HepG2 (cell line): ENCODE measurements at regions not wholly inside any gene's neighbourhood (a gene's known extent, or its start where the extent isn't known, plus 50 kb on each side); places are given as distances from the start of the nearest gene placed in this dataset.

Experiments used
- ATAC-seq: fragments of 200-7000 bp; cut with Tn5 transposase; 3 replicates; pipeline ENCODE4 v1.9.1; 2020; ENCODE audit warnings: mild to moderate bottlenecking, moderate library complexity
- BruUV-seq: library from RNA; stranded (reverse); fragments of 400-500 nt; replicated peaks from 2 replicates; lab custom pipeline; 2021; lab: Mats Ljungman, UMichigan
- CTCF ChIA-PET: fragments of 300-600 bp; formaldehyde crosslinking; extraction: SDS; loops from one replicate; lab custom pipeline; 2021; ENCODE audit warnings: low total read pairs, inconsistent platforms, low intra/inter-chr PET ratio; lab: Yijun Ruan, JAX
- POLR2A ChIA-PET: fragments of 350-600 bp; sonication (Branson Sonifier 250); formaldehyde crosslinking; loops from one replicate; lab custom pipeline; 2020; ENCODE audit warnings: antibody characterized with exemption, inconsistent platforms; lab: Yijun Ruan, JAX
- DNase-seq: peaks from one replicate; pipeline ENCODE4 v3.0.0-alpha.2; 2015; ENCODE audit warnings: low spot score
- FAIRE-seq: peaks from 3 replicates; lab custom pipeline; 2011; peaks lifted over from hg19 to GRCh38; lab: Jason Lieb, UNC
- H2AFZ ChIP-seq: one replicate; pipeline ENCODE4 v1.6.1; 2011; ENCODE audit warnings: low read length, inconsistent platforms
- H3K27ac ChIP-seq: fragments of 300-600 bp; 3 replicates; pipeline ENCODE4 v1.8.0; 2011; ENCODE audit warnings: mixed run types, mild to moderate bottlenecking, mixed read lengths, low read length, inconsistent platforms; ENCODE audit not compliant: insufficient read depth; ENCODE audit errors: extremely low read length
- H3K27me3 ChIP-seq, 2 experiments: fragments of 200-600 bp in 1 of 2; 2 replicates in 1 of 2; 3 replicates in 1 of 2; pipeline versions ENCODE4 v1.6.0 to v1.8.0; 2011; ENCODE audit warnings: low read length in 2 of 2, mild to moderate bottlenecking in 2 of 2, moderate library complexity in 2 of 2, inconsistent platforms in 1 of 2; ENCODE audit not compliant: insufficient read depth in 2 of 2, control insufficient read depth in 1 of 2
- H3K36me3 ChIP-seq, 2 experiments: fragments of 200-600 bp in 1 of 2; replicated peaks in 1 of 2; 2 replicates in 1 of 2; 3 replicates in 1 of 2; pipeline versions ENCODE4 v1.5.1 to v1.8.0; 2011; ENCODE audit warnings: low read length in 2 of 2, inconsistent platforms in 1 of 2; ENCODE audit not compliant: insufficient read depth in 2 of 2, control insufficient read depth in 1 of 2
- H3K4me1 ChIP-seq: 2 replicates; pipeline ENCODE4 v1.5.1; 2012; ENCODE audit warnings: low read length, inconsistent platforms; ENCODE audit not compliant: insufficient read depth
- H3K4me2 ChIP-seq: 2 replicates; pipeline ENCODE4 v1.6.0; 2011; ENCODE audit warnings: low read depth, low read length, inconsistent platforms
- H3K4me3 ChIP-seq, 3 experiments: fragments of 200-600 bp in 1 of 3; sonication (generic), shearing (Covaris generic) in 1 of 3; replicated peaks in 1 of 3; 2 replicates each; pipeline ENCODE4 v1.5.1; 2011 to 2016; ENCODE audit warnings: low read length in 3 of 3, inconsistent platforms in 2 of 3, low read depth in 2 of 3, mild to moderate bottlenecking in 2 of 3, control low read depth in 1 of 3, mixed read lengths in 1 of 3; ENCODE audit not compliant: insufficient read depth in 1 of 3
- H3K79me2 ChIP-seq: one replicate; pipeline ENCODE4 v1.6.1; 2011; ENCODE audit warnings: low read length, inconsistent platforms; ENCODE audit not compliant: insufficient read depth
- H3K9ac ChIP-seq: 2 replicates; pipeline ENCODE4 v1.6.0; 2011; ENCODE audit warnings: mild to moderate bottlenecking, low read depth, low read length, inconsistent platforms; ENCODE audit not compliant: insufficient read depth
- H3K9me3 ChIP-seq: 2 replicates; pipeline ENCODE4 v1.5.1; 2012; ENCODE audit warnings: mild to moderate bottlenecking, low read length
- H4K20me1 ChIP-seq: 2 replicates; pipeline ENCODE4 v1.6.0; 2011; ENCODE audit warnings: inconsistent platforms, mild to moderate bottlenecking, low read length, moderate library complexity; ENCODE audit not compliant: insufficient read depth
- JUNB ChIP-seq: sonication (generic); formaldehyde crosslinking; IDR thresholded peaks from 2 replicates; pipeline ENCODE4 v1.8.0; 2022; ENCODE audit warnings: missing genetic modification reagents, mild to moderate bottlenecking, borderline replicate concordance
- JUND ChIP-seq: sonication (generic); formaldehyde crosslinking; IDR thresholded peaks from 2 replicates; pipeline ENCODE4 v1.8.0; 2022; ENCODE audit warnings: mild to moderate bottlenecking, missing genetic modification reagents
- KLF13 ChIP-seq: sonication (generic); formaldehyde crosslinking; IDR thresholded peaks from 2 replicates; pipeline ENCODE4 v1.4.0; 2020; ENCODE audit warnings: mild to moderate bottlenecking, missing genetic modification reagents
- PAX8 ChIP-seq: sonication (generic); formaldehyde crosslinking; IDR thresholded peaks from 2 replicates; pipeline ENCODE4 v1.8.0; 2022; ENCODE audit warnings: mild to moderate bottlenecking, missing genetic modification reagents, borderline replicate concordance
- SP4 ChIP-seq: sonication (generic); formaldehyde crosslinking; IDR thresholded peaks from 2 replicates; pipeline ENCODE4 v1.8.1; 2023; ENCODE audit warnings: mild to moderate bottlenecking, missing genetic modification reagents
- SRY ChIP-seq: sonication (generic); formaldehyde crosslinking; IDR thresholded peaks from 2 replicates; pipeline ENCODE4 v1.8.0; 2022; ENCODE audit warnings: mild to moderate bottlenecking, missing genetic modification reagents
- TOE1 ChIP-seq: sonication (generic); formaldehyde crosslinking; IDR thresholded peaks from 2 replicates; pipeline ENCODE4 v1.4.0; 2020; ENCODE audit warnings: mild to moderate bottlenecking, missing genetic modification reagents
- ZNF331 ChIP-seq: sonication (generic); formaldehyde crosslinking; IDR thresholded peaks from 2 replicates; pipeline ENCODE4 v1.4.0; 2020; ENCODE audit warnings: missing genetic modification reagents
- ZNF333 ChIP-seq: sonication (generic); formaldehyde crosslinking; IDR thresholded peaks from 2 replicates; pipeline ENCODE4 v1.4.0; 2020; ENCODE audit warnings: mild to moderate bottlenecking, missing genetic modification reagents, borderline replicate concordance
- ZNF558 ChIP-seq: sonication (generic); formaldehyde crosslinking; IDR thresholded peaks from 2 replicates; pipeline ENCODE4 v1.9.0; 2022; ENCODE audit warnings: mild to moderate bottlenecking, missing genetic modification reagents, borderline replicate concordance
- ZNF629 ChIP-seq: sonication (generic); formaldehyde crosslinking; conservative IDR thresholded peaks from 2 replicates; pipeline ENCODE4 v1.5.0; 2020; ENCODE audit warnings: missing genetic modification reagents
- ZNF740 ChIP-seq: sonication (generic); formaldehyde crosslinking; IDR thresholded peaks from 2 replicates; pipeline ENCODE4 v1.4.0; 2020; ENCODE audit warnings: missing genetic modification reagents
- ZSCAN30 ChIP-seq: sonication (generic); formaldehyde crosslinking; IDR thresholded peaks from 2 replicates; pipeline ENCODE4 v1.5.0; 2020; ENCODE audit warnings: mild to moderate bottlenecking, missing genetic modification reagents
- WGBS: methylation state at CpG from one replicate; pipeline ENCODE4 v1.1.6; 2017; ENCODE audit warnings: low lambda C conversion rate; 5-methylcytosine and 5-hydroxymethylcytosine counted together
- in situ Hi-C: cut with HindIII; loops from 2 replicates; pipeline ENCODE4 v1.10.0; 2017; ENCODE audit warnings: low pct_unique_long_range_greater_than_20kb; ENCODE audit not compliant: extremely low pct_ligation_motif_present
- intact Hi-C: fragments of 100-400 bp; cut with micrococcal nuclease; formaldehyde crosslinking; loops from one replicate; pipeline ENCODE4 v1.10.0; 2022; ENCODE audit not compliant: unreplicated experiment
- TF ChIP-seq, protein P1 (sequence below): sonication (generic); formaldehyde crosslinking; IDR thresholded peaks from 2 replicates; pipeline ENCODE4 v1.5.0; 2020; ENCODE audit warnings: mild to moderate bottlenecking, missing genetic modification reagents

DNA sequence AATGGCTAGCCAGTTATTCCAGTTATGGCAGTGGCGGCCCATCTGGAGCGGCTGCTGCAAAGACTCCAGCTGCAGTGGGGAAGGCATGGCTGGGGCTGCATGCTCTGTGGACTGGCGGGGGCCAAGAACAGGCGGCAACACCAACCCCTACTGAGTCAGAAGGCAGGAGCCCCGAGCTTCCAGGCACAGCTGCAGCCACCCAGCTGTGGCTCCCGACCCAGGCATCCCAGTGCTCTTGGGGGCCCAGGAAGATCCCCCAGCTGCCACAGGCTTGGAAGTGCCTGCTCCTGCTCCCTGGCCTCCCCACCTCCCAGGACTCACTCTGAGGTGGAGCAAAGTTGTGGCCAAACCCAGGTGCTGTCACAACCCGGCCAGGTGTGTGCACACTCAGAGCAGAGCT lies 317.0 kb upstream of the RRP15 start:
- H3K27ac ChIP-seq = no peak overlapping the region
- WGBS = 3% methylated on average over 5 of the region's 7 CpGs
- H3K4me1 ChIP-seq = no peaks in the 10 kb centered on the region
- no TSS peak for BruUV-seq
- intact Hi-C loops = no loop called here
- TF ChIP-seq ZNF333 (CRISPR knock-in tag) (no peak), JUND (CRISPR knock-in tag) (no peak), KLF13 (CRISPR knock-in tag) (no peak), ZNF629 (CRISPR knock-in tag) (no peak), TOE1 (CRISPR knock-in tag) (no peak), JUNB (CRISPR knock-in tag) (no peak), ZSCAN30 (CRISPR knock-in tag) (no peak), ZNF331 (CRISPR knock-in tag) (no peak), ZNF740 (no peak), ZNF558 (CRISPR knock-in tag) (no peak), SRY (CRISPR knock-in tag) (no peak), PAX8 (no peak), SP4 (CRISPR knock-in tag) (no peak)
- TF ChIP-seq, protein P1, sequence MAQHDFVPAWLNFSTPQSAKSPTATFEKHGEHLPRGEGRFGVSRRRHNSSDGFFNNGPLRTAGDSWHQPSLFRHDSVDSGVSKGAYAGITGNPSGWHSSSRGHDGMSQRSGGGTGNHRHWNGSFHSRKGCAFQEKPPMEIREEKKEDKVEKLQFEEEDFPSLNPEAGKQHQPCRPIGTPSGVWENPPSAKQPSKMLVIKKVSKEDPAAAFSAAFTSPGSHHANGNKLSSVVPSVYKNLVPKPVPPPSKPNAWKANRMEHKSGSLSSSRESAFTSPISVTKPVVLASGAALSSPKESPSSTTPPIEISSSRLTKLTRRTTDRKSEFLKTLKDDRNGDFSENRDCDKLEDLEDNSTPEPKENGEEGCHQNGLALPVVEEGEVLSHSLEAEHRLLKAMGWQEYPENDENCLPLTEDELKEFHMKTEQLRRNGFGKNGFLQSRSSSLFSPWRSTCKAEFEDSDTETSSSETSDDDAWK = no peak
- no peaks in the 10 kb centered on the region for H4K20me1 ChIP-seq
- ATAC-seq = no peak
- no peak overlapping the region for H3K4me3 ChIP-seq
- H3K4me2 ChIP-seq = no peak overlapping the region
- H3K9me3 ChIP-seq = no peaks in the 10 kb centered on the region
- H2AFZ ChIP-seq = no peak overlapping the region
- DNase-seq = no peak
- no peaks in the 10 kb centered on the region for H3K79me2 ChIP-seq
- no peaks in the 10 kb centered on the region for H3K36me3 ChIP-seq
- in situ Hi-C loops = no loop called here
- no peak overlapping the region for H3K9ac ChIP-seq
- no peak for FAIRE-seq
- CTCF ChIA-PET = no interaction called here
- peaks cover 0 to 2% of the 10 kb centered on the region in 2 experiments; a peak in 1 of 5 replicates for H3K27me3 ChIP-seq
- POLR2A ChIA-PET = no interaction called here
